HG03175 (cell line): ENCODE measurements at regions not wholly inside any gene's neighbourhood (a gene's known extent, or its start where the extent isn't known, plus 50 kb on each side); places are given as distances from the start of the nearest gene placed in this dataset.
"Not testable (repeated sequence)": the region's sequence is repeated elsewhere in the genome, so short reads cannot be mapped to it uniquely, and the experiment has no call there.

Experiments used
- ATAC-seq: cut with Tn5 transposase; IDR thresholded peaks from one replicate; pipeline ENCODE4 v1.9.1; 2021; ENCODE audit warnings: mild to moderate bottlenecking, moderate library complexity; ENCODE audit not compliant: unreplicated experiment

GRCh38 chr1:94675373-94675772 is 133.8 kb upstream of the F3 start:
- no peak for ATAC-seq

DNA sequence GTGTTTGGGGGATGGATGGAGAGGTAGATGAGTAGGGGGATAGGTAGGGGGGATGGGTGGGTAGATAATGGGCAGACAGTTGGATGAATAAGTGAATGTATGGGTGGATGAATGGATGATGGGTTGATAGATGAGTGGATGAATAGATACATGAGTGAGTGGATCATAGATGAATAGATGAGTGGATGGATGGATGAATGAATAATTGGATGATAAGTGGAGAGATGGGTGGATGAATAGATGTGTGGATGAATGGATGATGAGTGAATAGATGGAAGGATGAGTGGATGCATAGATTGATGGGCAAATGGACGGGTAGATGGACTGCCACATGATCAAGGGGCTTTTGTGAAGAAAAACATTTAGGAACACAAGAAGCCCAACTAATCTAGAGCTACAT is 133.3 kb upstream of the F3 start:
- no peak for ATAC-seq

- ATAC-seq: no peak
Observed at GRCh38 chr1:94672934-94673333, 131.4 kb upstream of the F3 start.

GRCh38 chr1:94672001-94672400 is 130.4 kb upstream of the F3 start:
- ATAC-seq: no peak

DNA sequence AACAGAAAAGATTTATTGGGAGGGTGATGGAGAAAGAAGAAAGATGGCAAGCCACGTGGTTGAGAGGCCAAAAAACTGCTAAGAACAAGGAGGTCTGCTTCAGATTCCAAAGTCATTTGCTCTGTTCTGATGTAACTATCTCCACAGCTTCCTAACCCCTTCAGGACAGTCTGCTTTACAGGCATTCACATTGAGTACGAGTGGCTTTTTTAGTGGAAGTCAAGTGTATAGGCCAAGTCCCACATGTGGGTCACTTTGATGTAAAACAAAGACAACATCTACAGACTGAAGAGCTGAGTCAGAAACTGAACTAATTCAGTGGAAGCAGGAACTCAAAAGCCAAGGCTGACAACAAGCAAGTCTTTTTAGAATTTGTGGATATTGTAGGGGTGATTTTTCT is 128.7 kb upstream of the F3 start:
- ATAC-seq: no peak

GRCh38 chr1:94669198-94669597 is 127.6 kb upstream of the F3 start:
- no peak for ATAC-seq

GRCh38 chr1:94668528-94668927 is 127.0 kb upstream of the F3 start:
- ATAC-seq: no peak

DNA sequence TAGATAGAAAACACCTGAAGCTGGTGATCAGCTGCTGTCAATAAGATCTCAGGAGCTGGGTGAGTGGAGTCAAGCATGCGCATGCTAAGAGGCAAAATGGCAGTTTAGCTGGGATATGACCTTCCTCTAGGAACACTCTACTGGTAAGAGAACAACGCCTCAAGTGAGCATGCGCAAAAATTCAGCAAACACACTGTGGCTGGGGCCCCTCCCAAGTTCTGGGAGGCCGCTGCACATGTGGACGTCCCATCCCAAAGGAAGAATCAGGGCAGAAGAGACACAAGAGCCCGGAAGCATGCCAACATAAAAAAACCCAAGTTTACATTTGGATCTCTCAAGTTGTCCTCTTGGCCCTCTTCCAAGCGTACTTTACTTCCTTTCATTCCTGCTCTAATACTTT is 126.3 kb upstream of the F3 start:
- no peak for ATAC-seq

- ATAC-seq: no peak
Observed at GRCh38 chr1:94666797-94667196, 125.2 kb upstream of the F3 start.

GRCh38 chr1:94661431-94661932 is 119.9 kb upstream of the F3 start:
- ATAC-seq: no peak

DNA sequence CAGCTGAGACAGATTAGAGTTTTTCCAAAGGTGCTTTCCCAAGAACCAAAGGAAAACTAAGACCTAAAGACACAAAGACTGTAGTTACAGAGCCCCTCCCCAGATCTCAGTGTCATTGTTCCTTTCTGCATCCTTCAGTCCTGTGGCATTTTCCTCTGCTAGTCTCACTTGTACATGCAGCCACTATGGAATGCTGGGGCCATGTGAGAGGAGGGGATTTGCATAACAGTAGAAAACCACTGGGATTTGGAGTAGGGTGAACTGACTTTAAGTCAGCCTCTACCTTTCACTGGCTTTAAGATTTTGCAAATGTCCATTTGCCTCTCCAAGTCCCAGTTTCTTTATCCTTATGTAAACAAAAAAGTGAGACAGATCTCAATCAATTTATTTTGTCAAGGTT is 119.4 kb upstream of the F3 start:
- no peak for ATAC-seq

DNA sequence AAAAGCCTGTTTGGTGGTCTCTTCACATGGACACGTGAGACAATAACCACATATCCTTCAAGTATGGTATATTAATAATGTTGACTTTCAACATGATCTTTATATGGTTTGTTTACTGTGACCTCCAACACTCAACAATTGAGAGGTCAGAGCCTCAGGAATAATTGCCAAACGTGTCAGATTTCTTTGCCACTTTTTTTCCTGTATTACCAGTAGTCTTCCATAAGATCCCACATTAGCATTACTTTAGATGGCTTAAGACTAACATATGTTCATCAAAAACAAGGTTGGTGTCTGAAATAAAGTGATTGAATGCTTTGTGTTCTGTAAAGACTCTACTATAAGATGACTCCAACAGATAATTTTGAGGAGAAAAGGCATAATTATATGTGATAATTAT is 118.7 kb upstream of the F3 start:
- no peak for ATAC-seq

GRCh38 chr1:94659202-94659601 is 117.6 kb upstream of the F3 start:
- not testable (repeated sequence) for ATAC-seq

DNA sequence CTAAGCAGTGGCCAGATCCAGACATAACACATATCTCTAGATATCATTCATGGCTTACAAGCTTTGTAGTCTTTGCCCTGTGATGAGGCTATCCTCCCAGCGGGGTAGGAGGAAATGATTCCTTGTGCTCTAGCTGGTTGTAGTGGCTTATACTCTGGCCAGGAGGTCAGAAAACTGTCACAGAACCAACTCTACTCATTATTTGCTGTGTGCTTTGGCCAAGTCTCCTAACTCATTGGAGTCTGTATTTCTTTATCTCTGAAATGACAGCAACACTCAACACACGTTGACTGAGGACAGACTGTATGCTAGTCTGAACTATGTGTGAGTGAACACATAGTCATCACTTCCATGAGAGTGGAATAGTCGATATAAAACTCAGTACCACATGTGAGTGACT is 116.7 kb upstream of the F3 start:
- ATAC-seq: no peak

DNA sequence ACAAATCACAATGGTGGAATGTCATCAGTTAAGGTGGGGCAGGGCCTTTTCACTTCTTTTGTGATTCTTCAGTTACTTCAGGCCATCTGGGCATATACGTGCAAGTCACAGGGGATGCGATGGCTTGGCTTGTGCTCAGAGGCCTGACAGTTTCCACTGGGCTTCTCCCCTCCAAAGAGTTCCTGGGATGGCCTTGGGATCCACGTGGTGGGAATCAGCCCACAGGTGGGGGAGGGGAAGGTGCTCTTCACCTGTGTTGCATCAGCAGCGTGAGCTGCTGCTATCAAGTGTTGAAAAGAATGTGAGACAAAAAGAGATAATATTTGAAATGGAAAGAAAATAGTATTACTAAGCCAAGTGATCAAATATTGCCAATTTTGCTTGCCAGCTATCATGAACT is 116.2 kb upstream of the F3 start:
- ATAC-seq: not testable (repeated sequence)

- ATAC-seq: no peak
Observed at GRCh38 chr1:94656967-94657366, 115.4 kb upstream of the F3 start.

- ATAC-seq: no peak
Observed at GRCh38 chr1:94654919-94655318, 113.4 kb upstream of the F3 start.

DNA sequence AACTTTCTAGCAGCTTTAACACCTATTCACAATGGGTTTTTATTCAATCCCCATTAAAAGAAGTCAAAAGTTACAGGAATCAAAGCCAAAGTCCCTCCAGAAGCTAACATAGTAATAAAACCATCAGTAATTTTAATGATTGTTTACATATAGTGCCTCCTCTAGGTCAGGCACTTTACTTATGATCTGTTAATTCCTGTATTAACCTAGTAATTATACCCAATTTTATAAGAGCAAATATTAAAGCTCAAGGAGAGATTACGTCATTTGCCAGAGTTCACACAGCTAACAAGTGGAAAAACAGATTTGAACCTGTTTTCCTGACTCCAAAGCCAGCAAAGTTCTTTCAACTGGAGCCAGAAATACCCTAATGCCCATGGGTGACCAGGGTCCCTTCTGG is 112.9 kb upstream of the F3 start:
- no peak for ATAC-seq

DNA sequence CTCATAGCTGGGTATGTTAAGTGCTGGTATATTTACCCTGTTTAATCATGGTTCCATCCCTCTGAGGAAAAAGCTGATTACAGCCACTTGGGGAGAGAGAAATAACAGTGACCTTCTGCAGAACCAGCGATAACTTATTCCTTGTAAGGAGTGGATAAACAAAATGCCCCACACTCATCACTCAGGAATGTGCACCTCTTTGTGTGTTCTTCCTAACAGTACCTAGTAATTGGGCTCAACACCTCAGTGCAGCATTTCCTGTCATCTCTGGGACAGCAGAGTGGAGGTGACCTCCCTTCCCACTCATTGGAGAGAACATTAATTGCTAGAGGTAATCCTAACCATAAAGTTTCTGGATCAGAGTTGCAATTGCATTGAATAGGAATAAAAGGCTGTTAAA is 112.5 kb upstream of the F3 start:
- ATAC-seq: no peak

DNA sequence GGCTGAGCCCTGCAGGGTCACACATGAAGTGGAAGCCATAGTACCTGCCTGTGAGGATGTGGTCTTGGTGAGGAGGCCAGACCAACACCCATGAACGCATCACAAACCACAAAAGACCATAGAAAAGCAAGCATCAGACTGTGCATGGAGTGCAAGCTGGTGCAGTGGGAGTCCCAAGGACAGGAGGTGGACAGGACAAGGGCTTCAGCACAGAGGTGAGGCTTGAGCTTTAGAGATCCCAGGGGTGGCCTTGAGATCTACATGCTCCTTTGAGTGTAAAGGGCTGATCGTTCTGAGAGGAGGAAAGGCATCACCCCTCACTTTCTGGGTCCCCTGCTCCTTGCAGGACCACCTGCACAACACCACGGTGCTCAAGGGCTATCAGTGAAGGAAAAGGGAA is 111.9 kb upstream of the F3 start:
- no peak for ATAC-seq

DNA sequence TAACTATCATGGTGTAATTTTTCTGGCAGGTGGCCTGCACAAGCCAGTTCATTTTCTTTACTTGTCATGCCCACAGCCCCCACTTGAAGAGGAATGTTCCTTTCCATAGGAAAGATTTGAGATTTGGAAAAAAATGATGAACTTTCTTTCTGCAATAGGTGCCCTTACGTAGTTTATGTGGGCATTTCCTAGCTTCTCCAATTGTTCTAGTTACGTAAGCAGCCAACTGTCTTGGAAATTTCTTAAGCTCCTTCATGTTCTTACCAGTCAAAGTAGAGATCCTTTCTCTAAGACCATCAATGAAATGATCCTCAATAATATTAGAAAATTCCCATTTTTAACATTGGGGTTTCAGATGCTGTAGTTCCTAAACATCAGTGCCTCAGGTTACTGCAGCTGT is 109.5 kb upstream of the F3 start:
- ATAC-seq: no peak

- ATAC-seq: no peak
Observed at GRCh38 chr1:94650301-94650700, 108.7 kb upstream of the F3 start.

DNA sequence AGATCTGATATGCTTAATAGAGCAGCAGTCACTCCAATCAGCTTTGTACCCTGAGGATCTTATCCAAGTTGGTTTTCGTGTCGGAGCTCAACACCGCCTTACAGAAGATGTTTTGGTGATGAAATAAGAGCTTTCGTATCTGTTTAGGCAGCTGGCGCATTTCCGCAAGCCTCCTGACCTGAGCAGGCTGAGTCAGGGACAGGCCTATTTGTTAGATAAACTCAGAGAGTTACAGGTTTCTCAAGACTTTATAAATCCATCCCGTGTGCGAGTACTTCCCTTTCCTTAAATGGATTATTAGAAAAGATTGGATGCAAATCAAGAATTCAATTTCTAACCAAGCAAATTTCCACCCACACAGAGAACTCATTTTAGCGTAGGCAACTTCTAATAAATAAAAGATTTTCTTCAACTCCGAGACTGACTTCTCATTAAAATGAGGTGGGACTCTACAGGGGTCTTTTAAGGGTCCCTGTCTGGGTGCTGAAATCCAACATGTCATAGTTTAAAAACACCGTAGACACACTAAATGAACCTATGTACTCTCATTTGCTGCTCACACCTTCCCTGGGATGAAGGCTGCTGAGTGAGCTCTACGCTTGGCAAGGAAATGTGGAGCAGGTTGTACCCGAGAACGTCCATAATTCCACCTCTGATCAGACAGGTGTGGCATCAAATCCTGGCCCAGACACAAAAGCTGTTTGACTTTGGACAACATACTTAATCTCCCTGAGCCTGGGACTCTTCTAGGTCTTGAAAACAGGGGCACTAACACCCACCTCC is 106.9 kb upstream of the F3 start:
- ATAC-seq: no peak
